IPS-11a (cell line): ENCODE measurements at regions not wholly inside any gene's neighbourhood (a gene's known extent, or its start where the extent isn't known, plus 50 kb on each side); places are given as distances from the start of the nearest gene placed in this dataset.
"Not testable (repeated sequence)": the region's sequence is repeated elsewhere in the genome, so short reads cannot be mapped to it uniquely, and the experiment has no call there.

Experiments used
- H3K4me3 ChIP-seq: one replicate; pipeline ENCODE4 v1.5.1; 2013; ENCODE audit warnings: low read depth, low read length, control low read depth

- no peak overlapping the region for H3K4me3 ChIP-seq
These were observed 211.4 kb downstream of the KCNRG start for GRCh38 chr13:50226515-50227155.

- no peak overlapping the region for H3K4me3 ChIP-seq
These were observed 212.1 kb downstream of the KCNRG start for GRCh38 chr13:50227361-50227760.

GRCh38 chr13:50228527-50228926 lies 213.3 kb downstream of the KCNRG start:
- no peak overlapping the region for H3K4me3 ChIP-seq

- no peak overlapping the region for H3K4me3 ChIP-seq
These were observed 214.9 kb downstream of the KCNRG start for GRCh38 chr13:50229960-50230661.

- H3K4me3 ChIP-seq, result no peak overlapping the region
These were observed 215.4 kb downstream of the KCNRG start for GRCh38 chr13:50230662-50230978.

GRCh38 chr13:50233574-50233973 lies 218.3 kb downstream of the KCNRG start:
- H3K4me3 ChIP-seq, result not testable (repeated sequence)

GRCh38 chr13:50235604-50236342 lies 220.5 kb downstream of the KCNRG start:
- no peak overlapping the region for H3K4me3 ChIP-seq

GRCh38 chr13:50236898-50237318 lies 221.7 kb downstream of the KCNRG start:
- no peak overlapping the region for H3K4me3 ChIP-seq

GRCh38 chr13:50238922-50239321 lies 223.7 kb downstream of the KCNRG start:
- H3K4me3 ChIP-seq, result no peak overlapping the region

- no peak overlapping the region for H3K4me3 ChIP-seq
These were observed 226.2 kb downstream of the KCNRG start for GRCh38 chr13:50241479-50241878.

GRCh38 chr13:50243931-50244330 lies 228.7 kb downstream of the KCNRG start:
- H3K4me3 ChIP-seq, result no peak overlapping the region

GRCh38 chr13:50244355-50244712 lies 229.1 kb downstream of the KCNRG start:
- no peak overlapping the region for H3K4me3 ChIP-seq

- no peak overlapping the region for H3K4me3 ChIP-seq
These were observed 229.7 kb downstream of the KCNRG start for GRCh38 chr13:50244713-50245574.

GRCh38 chr13:50247223-50247622 lies 232.0 kb downstream of the KCNRG start:
- H3K4me3 ChIP-seq, result no peak overlapping the region

- H3K4me3 ChIP-seq, result no peak overlapping the region
These were observed 233.4 kb downstream of the KCNRG start for GRCh38 chr13:50248516-50249143.

GRCh38 chr13:50249144-50249521 lies 233.9 kb downstream of the KCNRG start:
- H3K4me3 ChIP-seq, result no peak overlapping the region

GRCh38 chr13:50250401-50250800 lies 235.2 kb downstream of the KCNRG start:
- H3K4me3 ChIP-seq, result no peak overlapping the region

- H3K4me3 ChIP-seq, result no peak overlapping the region
These were observed 240.4 kb downstream of the KCNRG start for GRCh38 chr13:50255639-50256038.

GRCh38 chr13:50256536-50257321 lies 241.5 kb downstream of the KCNRG start:
- not testable (repeated sequence) for H3K4me3 ChIP-seq

- H3K4me3 ChIP-seq, result no peak overlapping the region
These were observed 242.4 kb downstream of the KCNRG start for GRCh38 chr13:50257646-50258045.
